Uterus (tissue), 3 donors: ENCODE measurements at regions not wholly inside any gene's neighbourhood (a gene's known extent, or its start where the extent isn't known, plus 50 kb on each side); places are given as distances from the start of the nearest gene placed in this dataset.

Experiments
- DNase-seq, 2 donors: peaks; one replicate each; pipeline ENCODE4 v3.0.0-alpha.2; 2019 to 2020
- H3K27ac ChIP-seq, 2 donors: fragments of 200-600 bp; sonication (generic); 1 replicate in 1 of 2; 2 replicates in 1 of 2; pipeline ENCODE4 v1.5.1; 2016 to 2018
- H3K27me3 ChIP-seq, 2 donors: fragments of 200-600 bp; sonication (generic); one replicate each; pipeline ENCODE4 v1.5.1; 2018 to 2019; ENCODE audit warnings: control low read depth in 1 of 2
- H3K36me3 ChIP-seq, 2 donors: fragments of 200-600 bp; sonication (generic); one replicate each; pipeline ENCODE4 v1.5.1; 2019; ENCODE audit warnings: control low read depth in 1 of 2
- H3K4me1 ChIP-seq, 2 donors: fragments of 200-600 bp; sonication (generic); one replicate each; pipeline ENCODE4 v1.5.1; 2018 to 2019; ENCODE audit warnings: control low read depth in 1 of 2
- H3K4me3 ChIP-seq, 2 donors: fragments of 200-600 bp; sonication (generic); 1 replicate in 1 of 2; 2 replicates in 1 of 2; pipeline ENCODE4 v1.5.1; 2018 to 2019; ENCODE audit warnings: mild to moderate bottlenecking in 1 of 2
- H3K9me3 ChIP-seq, 2 donors: fragments of 200-600 bp; sonication (generic); one replicate each; pipeline ENCODE4 v1.5.1; 2019; ENCODE audit warnings: control low read depth in 1 of 2
- POLR2A ChIP-seq, 2 donors: fragments of 450-650 bp; IDR thresholded peaks; one replicate each; pipeline ENCODE4 v1.6.1; 2016; ENCODE audit warnings: antibody characterized with exemption in 2 of 2, mild to moderate bottlenecking in 1 of 2, moderate library complexity in 1 of 2
- intact Hi-C: fragments of 100-400 bp; cut with DNase I; formaldehyde crosslinking; loops from one replicate; pipeline ENCODE4 v1.15.1; 2023; ENCODE audit warnings: low total_unique reads
- TF ChIP-seq, protein P1 (sequence below), 4 experiments: fragments of 200-600 bp in 2 of 4; fragments of 450-650 bp in 2 of 4; sonication (generic) in 2 of 4; IDR thresholded peaks; one replicate each; pipeline ENCODE4 v1.5.1; 2016 to 2019; ENCODE audit warnings: antibody characterized with exemption in 4 of 4, mild to moderate bottlenecking in 2 of 4, moderate library complexity in 1 of 4
- donor health status: DM: yes; HTN: yes; CAD: no.

DNA sequence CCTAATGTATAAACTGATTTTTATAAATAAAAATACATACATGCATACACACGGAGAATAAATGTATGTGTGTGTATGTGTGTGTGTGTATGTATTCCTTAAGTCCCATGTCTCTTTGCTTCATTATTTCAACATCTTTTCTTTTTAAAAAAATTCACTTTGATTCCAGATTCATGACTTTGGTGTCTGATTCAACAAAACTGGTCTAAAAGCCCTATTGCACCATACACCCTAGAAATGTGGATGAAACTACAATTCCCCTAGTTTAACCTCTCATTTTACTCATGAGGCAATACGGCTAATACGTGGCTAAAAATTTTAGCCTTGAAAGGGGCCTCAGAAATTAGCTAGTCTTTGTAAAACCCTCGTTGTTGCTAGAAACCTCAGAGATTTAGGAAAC, 228.1 kb downstream of the ADAMTS9 start:
- intact Hi-C loops = no loop called here
- Histone ChIP-seq H3K9me3 (no peaks in the 10 kb centered on the region), H3K4me1 (no peaks in the 10 kb centered on the region), H3K27ac (no peak overlapping the region), H3K27me3 (no peaks in the 10 kb centered on the region), H3K4me3 (no peak overlapping the region), H3K36me3 (no peaks in the 10 kb centered on the region)
- DNase-seq = no peak
- TF ChIP-seq, protein P1, sequence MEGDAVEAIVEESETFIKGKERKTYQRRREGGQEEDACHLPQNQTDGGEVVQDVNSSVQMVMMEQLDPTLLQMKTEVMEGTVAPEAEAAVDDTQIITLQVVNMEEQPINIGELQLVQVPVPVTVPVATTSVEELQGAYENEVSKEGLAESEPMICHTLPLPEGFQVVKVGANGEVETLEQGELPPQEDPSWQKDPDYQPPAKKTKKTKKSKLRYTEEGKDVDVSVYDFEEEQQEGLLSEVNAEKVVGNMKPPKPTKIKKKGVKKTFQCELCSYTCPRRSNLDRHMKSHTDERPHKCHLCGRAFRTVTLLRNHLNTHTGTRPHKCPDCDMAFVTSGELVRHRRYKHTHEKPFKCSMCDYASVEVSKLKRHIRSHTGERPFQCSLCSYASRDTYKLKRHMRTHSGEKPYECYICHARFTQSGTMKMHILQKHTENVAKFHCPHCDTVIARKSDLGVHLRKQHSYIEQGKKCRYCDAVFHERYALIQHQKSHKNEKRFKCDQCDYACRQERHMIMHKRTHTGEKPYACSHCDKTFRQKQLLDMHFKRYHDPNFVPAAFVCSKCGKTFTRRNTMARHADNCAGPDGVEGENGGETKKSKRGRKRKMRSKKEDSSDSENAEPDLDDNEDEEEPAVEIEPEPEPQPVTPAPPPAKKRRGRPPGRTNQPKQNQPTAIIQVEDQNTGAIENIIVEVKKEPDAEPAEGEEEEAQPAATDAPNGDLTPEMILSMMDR (IDR thresholded peaks at IDR 0.05) = no peak
- no peak for TF ChIP-seq POLR2A (IDR thresholded peaks at IDR 0.05)

DNA sequence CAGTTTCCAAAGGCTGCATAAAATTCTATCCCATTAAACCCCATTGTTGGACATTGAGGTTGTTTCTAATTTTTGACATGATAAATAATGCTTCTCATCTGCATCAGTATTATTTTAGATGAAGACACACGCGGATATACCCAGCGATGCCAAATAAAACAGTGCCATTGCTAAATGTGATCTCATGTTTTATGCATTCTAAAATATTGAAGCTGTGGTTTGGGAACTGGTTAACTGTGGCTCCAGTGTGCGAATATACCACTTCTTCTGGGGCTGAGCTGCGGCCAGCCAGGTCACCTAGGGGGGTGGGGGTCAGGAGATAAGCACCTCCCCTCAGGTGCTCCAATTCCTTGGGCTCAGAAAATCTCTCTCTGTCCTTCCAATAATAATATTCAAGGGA, 230.0 kb downstream of the ADAMTS9 start:
- Histone ChIP-seq H3K27ac (no peak overlapping the region), H3K9me3 (no peaks in the 10 kb centered on the region), H3K36me3 (no peaks in the 10 kb centered on the region), H3K27me3 (no peaks in the 10 kb centered on the region), H3K4me3 (no peak overlapping the region), H3K4me1 (no peaks in the 10 kb centered on the region)
- intact Hi-C loops = no loop called here
- TF ChIP-seq, protein P1 (IDR thresholded peaks at IDR 0.05) = no peak
- TF ChIP-seq POLR2A (IDR thresholded peaks at IDR 0.05) = no peak
- no peak for DNase-seq

DNA sequence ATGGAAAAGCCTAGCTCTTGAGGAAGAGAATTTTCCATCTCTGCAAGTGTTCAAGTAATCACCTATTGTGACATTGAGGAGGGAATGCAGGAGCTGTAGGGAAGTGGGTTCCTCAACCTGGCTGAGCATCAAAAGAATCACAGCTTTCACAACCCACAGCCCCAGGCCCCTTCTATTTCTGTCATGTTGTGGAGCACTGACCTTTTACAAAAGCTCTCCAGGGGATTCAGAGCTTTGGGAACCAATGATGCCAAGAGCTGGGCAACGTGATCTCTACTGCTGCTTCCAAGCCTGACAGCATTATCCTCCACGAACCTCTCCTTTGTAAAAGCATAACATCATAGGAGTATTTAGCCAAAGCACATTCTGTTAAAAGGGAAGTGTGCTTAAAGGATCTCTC, 231.1 kb downstream of the ADAMTS9 start:
- no peak for DNase-seq
- intact Hi-C loops = no loop called here
- H3K27ac ChIP-seq = no peak overlapping the region

DNA sequence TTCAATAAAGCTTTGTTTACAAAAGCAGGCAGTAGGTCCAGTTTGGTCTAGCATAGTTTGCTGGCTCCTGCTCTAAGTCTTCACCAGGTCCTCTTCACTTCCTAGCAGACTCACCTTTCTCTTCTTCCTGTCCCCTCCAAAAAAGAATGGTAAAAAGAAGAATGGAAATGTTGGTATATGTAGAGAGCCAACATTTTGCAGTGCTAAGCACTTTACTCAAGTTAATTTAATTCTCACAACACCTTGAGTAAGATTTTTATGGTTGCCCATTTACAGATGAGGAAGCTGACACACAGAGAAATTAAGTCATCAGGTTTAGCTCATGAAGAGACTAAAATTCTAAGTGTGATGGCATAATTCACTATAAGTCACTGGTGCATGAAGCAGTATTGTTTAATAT, 230.1 kb upstream of the PRICKLE2 start:
- Histone ChIP-seq H3K4me3 (no peak overlapping the region), H3K9me3 (no peaks in the 10 kb centered on the region), H3K4me1 (no peaks in the 10 kb centered on the region), H3K27ac (no peak overlapping the region), H3K36me3 (no peaks in the 10 kb centered on the region), H3K27me3 (no peaks in the 10 kb centered on the region)
- intact Hi-C loops = no loop called here
- TF ChIP-seq, protein P1 (IDR thresholded peaks at IDR 0.05) = no peak
- TF ChIP-seq POLR2A (IDR thresholded peaks at IDR 0.05) = no peak
- no peak for DNase-seq

More for the DNA sequence above, 231.1 kb downstream of the ADAMTS9 start:
- no peaks in the 10 kb centered on the region for H3K36me3 ChIP-seq
- no peaks in the 10 kb centered on the region for H3K9me3 ChIP-seq
- no peak overlapping the region for H3K4me3 ChIP-seq
- no peaks in the 10 kb centered on the region for H3K4me1 ChIP-seq
- H3K27me3 ChIP-seq = no peaks in the 10 kb centered on the region
- TF ChIP-seq, protein P1 (IDR thresholded peaks at IDR 0.05) = no peak
- no peak for TF ChIP-seq POLR2A (IDR thresholded peaks at IDR 0.05)

DNA sequence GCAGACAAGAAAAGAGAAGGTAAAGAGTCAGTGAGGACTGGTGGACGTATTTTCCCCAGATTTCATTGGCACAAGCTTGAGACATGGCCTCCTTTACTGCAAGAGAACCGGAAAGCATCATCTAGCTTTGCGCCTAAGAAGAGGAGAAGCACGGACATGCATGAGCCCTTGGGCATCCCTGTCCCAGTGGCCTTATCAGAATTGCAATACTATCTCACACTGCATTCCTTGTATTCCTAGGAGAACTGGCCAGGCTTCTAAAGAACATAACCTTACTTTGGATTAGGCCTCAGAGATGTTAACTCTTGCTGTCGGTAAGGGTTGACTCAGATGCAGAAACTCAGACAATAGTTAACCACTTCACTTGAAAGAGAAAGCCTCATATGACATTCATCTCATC, 229.5 kb upstream of the PRICKLE2 start:
- Histone ChIP-seq H3K4me3 (no peak overlapping the region), H3K27ac (no peak overlapping the region), H3K9me3 (no peaks in the 10 kb centered on the region), H3K36me3 (no peaks in the 10 kb centered on the region), H3K4me1 (no peaks in the 10 kb centered on the region), H3K27me3 (no peaks in the 10 kb centered on the region)
- TF ChIP-seq, protein P1 (IDR thresholded peaks at IDR 0.05) = no peak
- TF ChIP-seq POLR2A (IDR thresholded peaks at IDR 0.05) = no peak
- intact Hi-C loops = no loop called here
- no peak for DNase-seq
